ENCODE measurements at regions not wholly inside any gene's neighbourhood (a gene's known extent, or its start where the extent isn't known, plus 50 kb on each side); places are given as distances from the start of the nearest gene placed in this dataset.

- TF ChIP-seq YY1 (IDR thresholded peaks at IDR 0.05; ENCODE audit: low read depth) (no peak), EGR1 (IDR thresholded peaks at IDR 0.05) (no peak), CREB1 (IDR thresholded peaks at IDR 0.05; ENCODE audit: low read depth) (no peak), TCF12 (IDR thresholded peaks at IDR 0.05; ENCODE audit: low read depth) (no peak)
Observed at GRCh38 chr21:25409978-25410377, 197.3 kb downstream of the MRPL39 start.

- TF ChIP-seq CEBPB (IDR thresholded peaks at IDR 0.05) (no peak), FOXM1 (IDR thresholded peaks at IDR 0.05; ENCODE audit: borderline replicate concordance, low read depth) (no peak), TCF12 (IDR thresholded peaks at IDR 0.05; ENCODE audit: low read depth) (no peak), TAF1 (IDR thresholded peaks at IDR 0.05; ENCODE audit: low read depth) (no peak), TEAD4 (IDR thresholded peaks at IDR 0.05) (no peak), YY1 (IDR thresholded peaks at IDR 0.05; ENCODE audit: low read depth) (no peak), EGR1 (IDR thresholded peaks at IDR 0.05) (no peak), ZBTB7A (IDR thresholded peaks at IDR 0.05; ENCODE audit: low read depth) (no peak), REST (IDR thresholded peaks at IDR 0.05; ENCODE audit: low read depth) (no peak), CREB1 (IDR thresholded peaks at IDR 0.05; ENCODE audit: low read depth) (no peak), NFIC (IDR thresholded peaks at IDR 0.05) (no peak)
Observed at GRCh38 chr21:25408666-25409065, 198.6 kb downstream of the MRPL39 start.

- no peak for TF ChIP-seq REST (IDR thresholded peaks at IDR 0.05; ENCODE audit: low read depth)
- TF ChIP-seq NFIC (IDR thresholded peaks at IDR 0.05) = no peak
- no peak for TF ChIP-seq EP300 (IDR thresholded peaks at IDR 0.05; ENCODE audit: borderline replicate concordance)
- no peak for TF ChIP-seq YY1 (IDR thresholded peaks at IDR 0.05; ENCODE audit: low read depth)
- no peak for TF ChIP-seq EGR1 (IDR thresholded peaks at IDR 0.05)
- TF ChIP-seq FOXM1 (IDR thresholded peaks at IDR 0.05; ENCODE audit: borderline replicate concordance, low read depth) = no peak
- no peak for TF ChIP-seq MAX (IDR thresholded peaks at IDR 0.05)
- no peak for TF ChIP-seq TAF1 (IDR thresholded peaks at IDR 0.05; ENCODE audit: low read depth)
- TF ChIP-seq ZBTB7A (IDR thresholded peaks at IDR 0.05; ENCODE audit: low read depth) = no peak
- TF ChIP-seq RAD21 (IDR thresholded peaks at IDR 0.05; ENCODE audit: low read depth) = no peak
- no peak for TF ChIP-seq CEBPB (IDR thresholded peaks at IDR 0.05)
- TF ChIP-seq TCF12 (IDR thresholded peaks at IDR 0.05; ENCODE audit: low read depth) = no peak
- TF ChIP-seq USF1 (IDR thresholded peaks at IDR 0.05) = no peak
- no peak for TF ChIP-seq CREB1 (IDR thresholded peaks at IDR 0.05; ENCODE audit: low read depth)
- TF ChIP-seq TEAD4 (IDR thresholded peaks at IDR 0.05) = no peak
Observed at GRCh38 chr21:25406887-25407579, 200.2 kb downstream of the MRPL39 start.

GRCh38 chr21:25405984-25406383 lies 201.3 kb downstream of the MRPL39 start:
- no peak for TF ChIP-seq TAF1 (IDR thresholded peaks at IDR 0.05; ENCODE audit: low read depth)

- TF ChIP-seq CEBPB (IDR thresholded peaks at IDR 0.05) (no peak), TAF1 (IDR thresholded peaks at IDR 0.05; ENCODE audit: low read depth) (no peak), TEAD4 (IDR thresholded peaks at IDR 0.05) (no peak), CREB1 (IDR thresholded peaks at IDR 0.05; ENCODE audit: low read depth) (no peak), YY1 (IDR thresholded peaks at IDR 0.05; ENCODE audit: low read depth) (no peak), FOXM1 (IDR thresholded peaks at IDR 0.05; ENCODE audit: borderline replicate concordance, low read depth) (no peak), NFIC (IDR thresholded peaks at IDR 0.05) (no peak), EGR1 (IDR thresholded peaks at IDR 0.05) (no peak), EP300 (IDR thresholded peaks at IDR 0.05; ENCODE audit: borderline replicate concordance) (no peak), TCF12 (IDR thresholded peaks at IDR 0.05; ENCODE audit: low read depth) (no peak)
Observed at GRCh38 chr21:25402134-25402961, 204.9 kb downstream of the MRPL39 start.

GRCh38 chr21:25400427-25400826 lies 206.9 kb downstream of the MRPL39 start:
- TF ChIP-seq YY1 (IDR thresholded peaks at IDR 0.05; ENCODE audit: low read depth) (no peak), ZBTB7A (IDR thresholded peaks at IDR 0.05; ENCODE audit: low read depth) (no peak), REST (IDR thresholded peaks at IDR 0.05; ENCODE audit: low read depth) (no peak), EP300 (IDR thresholded peaks at IDR 0.05; ENCODE audit: borderline replicate concordance) (no peak), TAF1 (IDR thresholded peaks at IDR 0.05; ENCODE audit: low read depth) (no peak), MAX (IDR thresholded peaks at IDR 0.05) (no peak), EGR1 (IDR thresholded peaks at IDR 0.05) (no peak), CREB1 (IDR thresholded peaks at IDR 0.05; ENCODE audit: low read depth) (no peak), CEBPB (IDR thresholded peaks at IDR 0.05) (no peak), USF1 (IDR thresholded peaks at IDR 0.05) (no peak), NFIC (IDR thresholded peaks at IDR 0.05) (no peak), TEAD4 (IDR thresholded peaks at IDR 0.05) (no peak), RAD21 (IDR thresholded peaks at IDR 0.05; ENCODE audit: low read depth) (no peak), FOXM1 (IDR thresholded peaks at IDR 0.05; ENCODE audit: borderline replicate concordance, low read depth) (no peak), TCF12 (IDR thresholded peaks at IDR 0.05; ENCODE audit: low read depth) (no peak)
